Psoas muscle (tissue), 7 donors: ENCODE measurements at regions not wholly inside any gene's neighbourhood (a gene's known extent, or its start where the extent isn't known, plus 50 kb on each side); places are given as distances from the start of the nearest gene placed in this dataset.

Source experiments
- ATAC-seq, 4 donors: fragments of 200-7000 bp; cut with Tn5 transposase; one replicate each; pipeline ENCODE4 v1.9.1; 2020; ENCODE audit warnings: moderate library complexity in 3 of 4, mild to moderate bottlenecking in 2 of 4
- DNase-seq, 2 donors: peaks; one replicate each; pipeline ENCODE4 v3.0.0-alpha.2; 2020
- H3K27ac ChIP-seq: fragments of 200-600 bp; one replicate; pipeline ENCODE4 v1.8.0; 2022
- H3K27me3 ChIP-seq, 3 donors: fragments of 200-600 bp in 1 of 3; one replicate each; pipeline versions ENCODE4 v1.6.1 to v1.8.0; 2013 to 2022; ENCODE audit warnings: low read length in 2 of 3, mild to moderate bottlenecking in 2 of 3, moderate library complexity in 1 of 3; ENCODE audit not compliant: insufficient read depth in 3 of 3
- H3K36me3 ChIP-seq, 2 donors: fragments of 200-600 bp in 1 of 2; one replicate each; pipeline versions ENCODE4 v1.6.1 to v1.8.0; 2013 to 2022; ENCODE audit warnings: low read depth in 1 of 2, mild to moderate bottlenecking in 1 of 2, moderate library complexity in 1 of 2; ENCODE audit not compliant: insufficient read depth in 1 of 2
- H3K4me1 ChIP-seq: fragments of 200-600 bp; one replicate; pipeline ENCODE4 v1.8.0; 2022
- H3K4me3 ChIP-seq: fragments of 200-600 bp; one replicate; pipeline ENCODE4 v1.8.0; 2022; ENCODE audit warnings: mild to moderate bottlenecking
- H3K9me3 ChIP-seq: fragments of 200-600 bp; one replicate; pipeline ENCODE4 v1.8.0; 2022
- CTCF ChIP-seq: fragments of 200-600 bp; IDR thresholded peaks from one replicate; pipeline ENCODE4 v1.8.0; 2022; ENCODE audit warnings: antibody characterized with exemption
- WGBS, 3 donors: extraction: QIAGEN DNeasy Blood & Tissue Kit; methylation state at CpG; one replicate each; pipeline versions ENCODE4 v1.1.6 to v1.1.7; 2013; 5-methylcytosine and 5-hydroxymethylcytosine counted together
- intact Hi-C, 2 donors: fragments of 100-400 bp; cut with DNase I; formaldehyde crosslinking; loops; one replicate each; pipeline versions ENCODE4 v1.11.0 to v1.14.2; 2022
- donor health status: healthy with polysubstance abuse.
- donor health status: DM: no; HTN: no; CAD: no; lungs with moderate emphysema.
- donor health status: Bipolar disorder and iron deficiency.
- donor health status: healthy.
- donor health status: DM: yes; HTN: yes; CAD: no.
- donor health status: DM: no; HTN: no; CAD: no.
- donor health status: DM: yes; HTN: yes; CAD: no.

- 55 to 58% (median 57%) methylated on average over 3 of the region's 3 CpGs for WGBS, 3 donors
- intact Hi-C loops = no loop called here
Observed at GRCh38 chr1:187787736-187788135, 959.0 kb downstream of the PLA2G4A start.

GRCh38 chr1:187788718-187789117 is 960.0 kb downstream of the PLA2G4A start:
- Histone ChIP-seq H3K27me3 (no peaks in the 10 kb centered on the region), H3K27ac (no peak overlapping the region), H3K36me3 (no peaks in the 10 kb centered on the region), H3K4me1 (no peaks in the 10 kb centered on the region), H3K9me3 (no peaks in the 10 kb centered on the region), H3K4me3 (no peak overlapping the region)
- TF ChIP-seq CTCF = no peak
- no peak for ATAC-seq
- 90 to 91% (median 90%) methylated on average over 2 of the region's 2 CpGs for WGBS, 3 donors
- intact Hi-C loops = no loop called here
- no peak for DNase-seq

More at GRCh38 chr1:187787736-187788135, 959.0 kb downstream of the PLA2G4A start:
- ATAC-seq (no peak), DNase-seq (no peak)
- Histone ChIP-seq H3K4me3 (no peak overlapping the region), H3K36me3 (no peaks in the 10 kb centered on the region), H3K4me1 (no peaks in the 10 kb centered on the region), H3K27me3 (no peaks in the 10 kb centered on the region), H3K27ac (no peak overlapping the region), H3K9me3 (no peaks in the 10 kb centered on the region)
- no peak for TF ChIP-seq CTCF

GRCh38 chr1:187790724-187791123 is 962.0 kb downstream of the PLA2G4A start:
- H3K4me1 ChIP-seq = no peaks in the 10 kb centered on the region
- no peaks in the 10 kb centered on the region for H3K9me3 ChIP-seq
- intact Hi-C loops = no loop called here
- H3K4me3 ChIP-seq = no peak overlapping the region
- H3K36me3 ChIP-seq = no peaks in the 10 kb centered on the region
- DNase-seq = no peak
- no peaks in the 10 kb centered on the region for H3K27me3 ChIP-seq
- ATAC-seq = no peak
- 75 to 90% (median 82%) methylated on average over 1 of the region's 1 CpG for WGBS, 3 donors
- H3K27ac ChIP-seq = no peak overlapping the region
- no peak for TF ChIP-seq CTCF

GRCh38 chr1:187794561-187794960 is 965.8 kb downstream of the PLA2G4A start:
- no peak for ATAC-seq
- Histone ChIP-seq H3K9me3 (no peaks in the 10 kb centered on the region), H3K36me3 (no peaks in the 10 kb centered on the region), H3K4me1 (no peaks in the 10 kb centered on the region), H3K4me3 (no peak overlapping the region), H3K27me3 (no peaks in the 10 kb centered on the region), H3K27ac (no peak overlapping the region)
- DNase-seq = no peak
- TF ChIP-seq CTCF = no peak
- intact Hi-C loops = no loop called here
- WGBS, 3 donors = 78 to 87% (median 87%) methylated on average over 2 of the region's 2 CpGs

- DNase-seq (no peak), ATAC-seq (no peak)
- Histone ChIP-seq H3K27ac (no peak overlapping the region), H3K9me3 (peaks cover 4% of the 10 kb centered on the region), H3K36me3 (no peaks in the 10 kb centered on the region), H3K4me3 (no peak overlapping the region), H3K4me1 (no peaks in the 10 kb centered on the region), H3K27me3 (no peaks in the 10 kb centered on the region)
- intact Hi-C loops = no loop called here
- no peak for TF ChIP-seq CTCF
- WGBS, 3 donors = 52 to 62% (median 57%) methylated on average over 1 of the region's 1 CpG
Observed at GRCh38 chr1:187809549-187809948, 980.8 kb downstream of the PLA2G4A start.
